Neural cell (in vitro differentiated cells): ENCODE measurements at regions not wholly inside any gene's neighbourhood (a gene's known extent, or its start where the extent isn't known, plus 50 kb on each side); places are given as distances from the start of the nearest gene placed in this dataset.

Source experiments
- CTCF ChIP-seq: fragments of 450-650 bp; IDR thresholded peaks from 2 replicates; pipeline ENCODE4 v1.5.1; 2014; ENCODE audit warnings: antibody characterized with exemption, mild to moderate bottlenecking, moderate library complexity; ENCODE audit not compliant: poor library complexity, severe bottlenecking
- EP300 ChIP-seq: fragments of 450-650 bp; conservative IDR thresholded peaks from 2 replicates; pipeline ENCODE4 v1.6.1; 2014; ENCODE audit warnings: antibody characterized with exemption, mild to moderate bottlenecking, moderate library complexity; ENCODE audit not compliant: poor library complexity, severe bottlenecking
- MXI1 ChIP-seq: fragments of 450-650 bp; conservative IDR thresholded peaks from 2 replicates; pipeline ENCODE4 v1.6.1; 2014; ENCODE audit warnings: antibody characterized with exemption, mild to moderate bottlenecking; ENCODE audit not compliant: poor library complexity, severe bottlenecking
- POLR2AphosphoS5 ChIP-seq: IDR thresholded peaks from 2 replicates; pipeline ENCODE4 v1.6.1; 2012
- TAF1 ChIP-seq: IDR thresholded peaks from 2 replicates; pipeline ENCODE4 v1.6.1; 2012; ENCODE audit warnings: low read depth

GRCh38 chr9:78101247-78101646 is 69.6 kb upstream of the GNAQ start:
- TF ChIP-seq CTCF (no peak), TAF1 (no peak), MXI1 (no peak), POLR2AphosphoS5 (no peak), EP300 (no peak)
